ENCODE measurements at regions not wholly inside any gene's neighbourhood (a gene's known extent, or its start where the extent isn't known, plus 50 kb on each side); places are given as distances from the start of the nearest gene placed in this dataset.

- Histone ChIP-seq H3K36me3 (ENCODE audit: control insufficient read depth, insufficient read depth, low read length) (no peaks in the 10 kb centered on the region), H3K4me3 (replicated peaks; ENCODE audit: low read depth, low read length) (peak overlapping the region; percentile 12), H3K27me3 (replicated peaks; ENCODE audit: control insufficient read depth, insufficient read depth, low read length) (no peaks in the 10 kb centered on the region)
- no peak for TF ChIP-seq CTCF (IDR thresholded peaks at IDR 0.05; ENCODE audit: insufficient read depth, low read length, poor library complexity, severe bottlenecking)
- DNase-seq (ENCODE audit: extremely low read depth, insufficient read length): peak; percentile 80
Measured at GRCh38 chr1:224497714-224498573, 63.3 kb upstream of the WDR26 start.

GRCh38 chr1:224498574-224499170 is 64.1 kb upstream of the WDR26 start:
- DNase-seq (ENCODE audit: extremely low read depth, insufficient read length): no peak
- H3K4me3 ChIP-seq (replicated peaks; ENCODE audit: low read depth, low read length): peak overlapping the region; percentile 12
- no peak for TF ChIP-seq CTCF (IDR thresholded peaks at IDR 0.05; ENCODE audit: insufficient read depth, low read length, poor library complexity, severe bottlenecking)
- no peaks in the 10 kb centered on the region for H3K27me3 ChIP-seq (replicated peaks; ENCODE audit: control insufficient read depth, insufficient read depth, low read length)
- no peaks in the 10 kb centered on the region for H3K36me3 ChIP-seq (ENCODE audit: control insufficient read depth, insufficient read depth, low read length)

GRCh38 chr1:224499204-224499603 is 64.6 kb upstream of the WDR26 start:
- no peaks in the 10 kb centered on the region for H3K27me3 ChIP-seq (replicated peaks; ENCODE audit: control insufficient read depth, insufficient read depth, low read length)
- TF ChIP-seq CTCF (IDR thresholded peaks at IDR 0.05; ENCODE audit: insufficient read depth, low read length, poor library complexity, severe bottlenecking): no peak
- H3K36me3 ChIP-seq (ENCODE audit: control insufficient read depth, insufficient read depth, low read length): no peaks in the 10 kb centered on the region
- DNase-seq (ENCODE audit: extremely low read depth, insufficient read length): no peak
- no peak overlapping the region for H3K4me3 ChIP-seq (replicated peaks; ENCODE audit: low read depth, low read length)

DNA sequence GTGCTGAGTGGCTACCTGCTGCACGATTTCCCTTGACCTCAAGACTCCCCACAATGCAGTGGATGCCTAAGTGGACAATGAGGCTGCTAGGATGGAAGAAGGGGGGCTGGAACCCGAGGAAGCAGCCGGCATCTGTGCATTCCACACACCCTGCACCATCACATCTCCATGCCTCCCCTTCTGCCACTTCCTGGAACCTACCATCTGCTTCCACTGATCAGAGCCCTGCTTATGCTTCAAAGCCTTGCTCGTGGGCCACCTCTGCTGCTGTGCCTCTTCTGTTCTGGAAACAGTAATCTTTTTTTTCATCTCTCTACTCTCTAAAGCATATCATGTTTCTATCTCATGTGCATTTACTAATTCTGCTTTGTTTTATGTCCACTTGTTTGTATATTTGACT is 66.2 kb upstream of the WDR26 start:
- no peaks in the 10 kb centered on the region for H3K27me3 ChIP-seq (replicated peaks; ENCODE audit: control insufficient read depth, insufficient read depth, low read length)

GRCh38 chr1:224501836-224502235 is 67.2 kb upstream of the WDR26 start:
- no peak for DNase-seq (ENCODE audit: extremely low read depth, insufficient read length)
- no peak overlapping the region for H3K4me3 ChIP-seq (replicated peaks; ENCODE audit: low read depth, low read length)
- H3K36me3 ChIP-seq (ENCODE audit: control insufficient read depth, insufficient read depth, low read length): no peaks in the 10 kb centered on the region
- no peaks in the 10 kb centered on the region for H3K27me3 ChIP-seq (replicated peaks; ENCODE audit: control insufficient read depth, insufficient read depth, low read length)
- no peak for TF ChIP-seq CTCF (IDR thresholded peaks at IDR 0.05; ENCODE audit: insufficient read depth, low read length, poor library complexity, severe bottlenecking)

More for the DNA sequence above, 66.2 kb upstream of the WDR26 start:
- H3K36me3 ChIP-seq (ENCODE audit: control insufficient read depth, insufficient read depth, low read length): no peaks in the 10 kb centered on the region
- no peak overlapping the region for H3K4me3 ChIP-seq (replicated peaks; ENCODE audit: low read depth, low read length)
- TF ChIP-seq CTCF (IDR thresholded peaks at IDR 0.05; ENCODE audit: insufficient read depth, low read length, poor library complexity, severe bottlenecking): no peak
- no peak for DNase-seq (ENCODE audit: extremely low read depth, insufficient read length)
